GM21515 (cell line): ENCODE measurements at regions not wholly inside any gene's neighbourhood (a gene's known extent, or its start where the extent isn't known, plus 50 kb on each side); places are given as distances from the start of the nearest gene placed in this dataset.
"Not testable (repeated sequence)": the region's sequence is repeated elsewhere in the genome, so short reads cannot be mapped to it uniquely, and the experiment has no call there.

Experiments
- ATAC-seq: cut with Tn5 transposase; IDR thresholded peaks from one replicate; pipeline ENCODE4 v1.9.1; 2021; ENCODE audit not compliant: unreplicated experiment

- ATAC-seq, result no peak
These were observed 122.0 kb upstream of the LDB2 start for GRCh38 chr4:17020451-17020850.

- ATAC-seq, result not testable (repeated sequence)
These were observed 120.2 kb upstream of the LDB2 start for GRCh38 chr4:17018621-17019020.

- no peak for ATAC-seq
These were observed 119.6 kb upstream of the LDB2 start for GRCh38 chr4:17018013-17018412.

GRCh38 chr4:17013382-17014006, 115.0 kb upstream of the LDB2 start:
- ATAC-seq, result no peak

- no peak for ATAC-seq
These were observed 114.0 kb upstream of the LDB2 start for GRCh38 chr4:17012451-17012850.

- no peak for ATAC-seq
These were observed 112.1 kb upstream of the LDB2 start for GRCh38 chr4:17010426-17011087.

GRCh38 chr4:17009871-17010367, 111.5 kb upstream of the LDB2 start:
- ATAC-seq, result no peak

GRCh38 chr4:17008834-17009345, 110.4 kb upstream of the LDB2 start:
- no peak for ATAC-seq

GRCh38 chr4:17003606-17004392, 105.4 kb upstream of the LDB2 start:
- not testable (repeated sequence) for ATAC-seq

GRCh38 chr4:16995451-16995850, 97.0 kb upstream of the LDB2 start:
- ATAC-seq, result no peak

GRCh38 chr4:16993956-16994840, 95.8 kb upstream of the LDB2 start:
- ATAC-seq, result no peak

- ATAC-seq, result no peak
These were observed 94.3 kb upstream of the LDB2 start for GRCh38 chr4:16992566-16993225.

- ATAC-seq, result no peak
These were observed 93.0 kb upstream of the LDB2 start for GRCh38 chr4:16991450-16991849.

- ATAC-seq, result no peak
These were observed 90.9 kb upstream of the LDB2 start for GRCh38 chr4:16989371-16989770.

GRCh38 chr4:16988814-16989213, 90.4 kb upstream of the LDB2 start:
- no peak for ATAC-seq

GRCh38 chr4:16977081-16977480, 78.6 kb upstream of the LDB2 start:
- ATAC-seq, result no peak

GRCh38 chr4:16969696-16970135, 71.3 kb upstream of the LDB2 start:
- no peak for ATAC-seq

GRCh38 chr4:16967722-16968121, 69.3 kb upstream of the LDB2 start:
- no peak for ATAC-seq

GRCh38 chr4:16959305-16959704, 60.9 kb upstream of the LDB2 start:
- ATAC-seq, result no peak
